ENCODE measurements at regions not wholly inside any gene's neighbourhood (a gene's known extent, or its start where the extent isn't known, plus 50 kb on each side); places are given as distances from the start of the nearest gene placed in this dataset.

DNA sequence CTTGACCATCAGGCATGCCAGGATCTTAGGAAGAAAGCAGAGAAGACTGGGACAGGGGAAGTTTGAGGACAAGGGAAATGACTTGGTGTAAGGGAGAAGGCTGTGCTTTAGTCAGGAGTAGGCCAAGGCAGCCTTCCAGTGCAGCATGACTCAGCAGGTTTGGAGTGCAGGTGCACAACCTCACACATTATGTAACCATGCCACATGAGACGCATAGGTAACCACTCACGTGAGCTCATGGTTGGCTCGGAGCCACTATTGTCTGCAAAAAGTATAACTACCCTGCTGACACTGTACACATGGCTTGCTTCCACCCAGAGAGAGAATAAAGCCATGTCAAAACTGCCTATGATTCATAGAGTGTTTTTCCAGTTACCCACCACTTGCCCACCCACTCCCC lies 715.9 kb downstream of the SMARCA1 start:
- no peak overlapping the region for H3K27ac ChIP-seq
- TF ChIP-seq BCL3 (IDR thresholded peaks at IDR 0.05) (no peak), MAFK (IDR thresholded peaks at IDR 0.05; ENCODE audit: partially characterized antibody) (peak; percentile 38), JUNB (IDR thresholded peaks at IDR 0.05) (no peak)
- no peak for ATAC-seq
- peak in 1 of 2 experiments; percentile 12 for DNase-seq (ENCODE audit: low read depth in 1 of 2, low spot score in 1 of 2)
- ChIA-PET POLR2A (no interaction called here), CTCF (no interaction called here)
- WGBS (ENCODE audit: missing lambda C conversion rate), result 62% methylated on average over 3 of the region's 3 CpGs
- FAIRE-seq, result no peak
- H3K4me2 ChIP-seq, result no peak overlapping the region
- no peak overlapping the region for H3K4me3 ChIP-seq
- H3K4me1 ChIP-seq, result no peaks in the 10 kb centered on the region
- no peaks in the 10 kb centered on the region for H3K9me3 ChIP-seq

- FAIRE-seq (no peak), DNase-seq (ENCODE audit: low read depth in 1 of 2, low spot score in 1 of 2) (no peak), ATAC-seq (no peak)
- POLR2A ChIA-PET, result no interaction called here
- no peak overlapping the region for H3K27ac ChIP-seq
- WGBS (ENCODE audit: missing lambda C conversion rate), result 26% methylated on average over 2 of the region's 2 CpGs
- no peak for TF ChIP-seq HDAC2 (IDR thresholded peaks at IDR 0.05)
- no peak overlapping the region for H3K4me3 ChIP-seq
- CTCF ChIA-PET, result interaction anchor here (1.5 kb wide), 1 partner anchor 11 kb away, joined by 3 read pairs; no protein-coding TSS in a partner anchor
- no peaks in the 10 kb centered on the region for H3K4me1 ChIP-seq
- H3K4me2 ChIP-seq, result no peak overlapping the region
- H3K9me3 ChIP-seq, result no peaks in the 10 kb centered on the region
Measured at GRCh38 chrX:128805236-128805635, 718.1 kb downstream of the SMARCA1 start.

DNA sequence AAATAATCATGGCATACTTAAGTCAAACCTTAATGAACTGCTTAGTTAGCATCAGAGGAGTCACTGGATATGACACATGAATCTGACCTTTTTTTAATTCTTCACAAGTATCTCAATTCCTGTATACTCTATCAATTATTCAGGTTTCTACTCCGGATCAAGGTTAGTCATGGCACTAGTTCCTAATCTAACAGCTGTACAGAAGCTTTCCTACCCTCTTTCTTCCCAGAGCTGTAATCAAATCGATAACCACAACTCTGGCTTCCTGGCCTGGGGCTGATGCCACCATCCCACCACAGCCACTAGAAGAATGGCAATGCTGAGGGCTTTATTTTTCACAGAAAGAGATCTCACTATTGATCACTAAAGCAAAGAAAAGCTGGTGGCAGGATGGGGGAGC lies 718.5 kb downstream of the SMARCA1 start:
- ChIA-PET CTCF (interaction anchor here (1.5 kb wide), 1 partner anchor 12 kb away, joined by 3 read pairs; no protein-coding TSS in a partner anchor), POLR2A (no interaction called here)
- H3K4me2 ChIP-seq, result no peak overlapping the region
- H3K27ac ChIP-seq, result no peak overlapping the region
- DNase-seq (ENCODE audit: low read depth in 1 of 2, low spot score in 1 of 2) (no peak), ATAC-seq (no peak), FAIRE-seq (no peak)
- H3K9me3 ChIP-seq, result no peaks in the 10 kb centered on the region
- 35% methylated on average over 2 of the region's 2 CpGs for WGBS (ENCODE audit: missing lambda C conversion rate)
- H3K4me1 ChIP-seq, result no peaks in the 10 kb centered on the region
- H3K4me3 ChIP-seq, result no peak overlapping the region
- TF ChIP-seq HEYL (CRISPR knock-in tag; IDR thresholded peaks at IDR 0.05), result no peak
- no peak for TF ChIP-seq ATOH8 (CRISPR knock-in tag; IDR thresholded peaks at IDR 0.05; ENCODE audit: low read depth)
- TF ChIP-seq ESRRA (IDR thresholded peaks at IDR 0.05; ENCODE audit: borderline replicate concordance, low read length), result no peak
- TF ChIP-seq CEBPB (IDR thresholded peaks at IDR 0.05), result no peak
- TF ChIP-seq CBX2 (IDR thresholded peaks at IDR 0.05; ENCODE audit: borderline replicate concordance, low read depth), result no peak
- TF ChIP-seq SREBF2 (IDR thresholded peaks at IDR 0.05), result no peak
- TF ChIP-seq RARB (CRISPR knock-in tag; IDR thresholded peaks at IDR 0.05), result no peak
- no peak for TF ChIP-seq REST (IDR thresholded peaks at IDR 0.05)
- TF ChIP-seq CHD2 (IDR thresholded peaks at IDR 0.05; ENCODE audit: low read length, partially characterized antibody), result no peak
- no peak for TF ChIP-seq MYC (IDR thresholded peaks at IDR 0.05; ENCODE audit: borderline replicate concordance, low read length)
- no peak for TF ChIP-seq BHLHE40 (IDR thresholded peaks at IDR 0.05; ENCODE audit: low read depth, low read length)
- no peak for TF ChIP-seq NFE2L2 (conservative IDR thresholded peaks at IDR 0.05; ENCODE audit: low read length)
- no peak for TF ChIP-seq POLR2A (IDR thresholded peaks at IDR 0.05; ENCODE audit: low read length)
- no peak for TF ChIP-seq HOXA7 (CRISPR knock-in tag; IDR thresholded peaks at IDR 0.05)
- no peak for TF ChIP-seq SMC3 (IDR thresholded peaks at IDR 0.05)
- no peak for TF ChIP-seq ZC3H11A (IDR thresholded peaks at IDR 0.05)
- no peak for TF ChIP-seq RCOR1 (IDR thresholded peaks at IDR 0.05; ENCODE audit: low read depth, low read length)
- TF ChIP-seq MAX (IDR thresholded peaks at IDR 0.05), result no peak
- no peak for TF ChIP-seq ZSCAN20 (CRISPR knock-in tag; IDR thresholded peaks at IDR 0.05)
- no peak for TF ChIP-seq GATA3 (IDR thresholded peaks at IDR 0.05; ENCODE audit: borderline replicate concordance)

Measured in A549 (cell line).